NCI-H524 treated with DMSO at 0.1 percent for 48 hours (cell line): ENCODE measurements at regions not wholly inside any gene's neighbourhood (a gene's known extent, or its start where the extent isn't known, plus 50 kb on each side); places are given as distances from the start of the nearest gene placed in this dataset.
"Not testable (repeated sequence)": the region's sequence is repeated elsewhere in the genome, so short reads cannot be mapped to it uniquely, and the experiment has no call there.

ENCODE experiments used
- DNase-seq: peaks from one replicate; lab custom pipeline; 2025; lab: John Stamatoyannopoulos, UW

DNA sequence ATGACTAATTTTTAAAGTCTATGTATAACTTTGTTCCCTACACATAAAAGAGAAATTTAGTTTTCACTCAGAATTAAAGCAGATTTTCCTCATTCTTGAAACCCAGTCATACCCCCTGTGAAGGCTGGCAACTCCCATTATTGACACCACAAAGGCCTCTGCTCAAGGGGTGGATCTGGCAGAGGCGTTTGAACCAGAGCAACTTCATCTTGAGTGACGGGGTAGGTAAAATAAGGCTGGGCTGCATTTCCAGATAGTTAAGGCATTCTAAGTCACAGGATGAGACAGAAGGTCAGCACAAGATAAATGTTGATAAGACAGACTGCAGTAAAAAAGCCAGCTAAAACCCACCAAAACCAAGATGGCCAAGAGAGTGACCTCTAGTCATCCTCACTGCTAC lies 177.2 kb upstream of the OR13F1 start:
- DNase-seq: no peak

DNA sequence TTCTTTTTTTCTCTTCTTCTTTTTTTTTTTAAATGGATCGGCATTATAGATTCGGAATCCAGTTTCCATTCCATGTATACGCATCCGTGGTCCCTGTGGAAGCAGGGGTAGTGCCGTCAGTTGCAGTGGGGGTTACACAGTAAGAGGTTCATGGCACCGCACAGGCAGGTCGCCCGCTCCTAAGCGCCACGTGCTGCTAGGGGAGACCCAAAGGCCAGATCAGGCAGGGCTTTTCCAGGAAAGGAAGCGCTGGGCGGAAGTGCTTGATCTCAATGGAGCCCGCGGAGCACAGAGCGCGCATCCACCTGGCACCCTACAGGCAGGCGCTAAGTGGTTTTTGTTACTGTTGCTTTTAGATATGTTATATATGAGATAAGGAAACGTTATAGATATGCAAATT lies 174.8 kb upstream of the OR13F1 start:
- DNase-seq: no peak

- no peak for DNase-seq
These were observed 173.2 kb upstream of the OR13F1 start for GRCh38 chr9:104330841-104331240.

GRCh38 chr9:104334549-104334948 lies 169.5 kb upstream of the OR13F1 start:
- no peak for DNase-seq

DNA sequence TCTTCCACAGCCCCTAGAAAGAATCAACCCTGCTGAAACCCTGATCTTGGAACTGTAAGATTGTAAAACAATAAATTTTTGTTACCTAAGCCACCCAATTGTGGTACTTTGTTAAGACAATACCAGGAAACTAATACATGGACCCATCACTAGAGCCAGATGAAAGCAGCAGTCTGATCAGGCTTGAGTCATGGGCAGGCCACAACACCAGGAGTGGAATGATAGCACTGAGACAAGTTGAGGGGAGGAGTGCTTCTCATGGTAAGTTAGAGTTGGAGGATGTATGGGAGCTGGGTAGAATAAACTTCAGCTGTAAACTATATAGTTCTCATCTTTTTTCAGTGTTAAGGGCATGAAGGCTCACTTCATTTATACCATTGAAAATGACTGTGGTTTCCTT lies 164.4 kb upstream of the OR13F1 start:
- DNase-seq: no peak

DNA sequence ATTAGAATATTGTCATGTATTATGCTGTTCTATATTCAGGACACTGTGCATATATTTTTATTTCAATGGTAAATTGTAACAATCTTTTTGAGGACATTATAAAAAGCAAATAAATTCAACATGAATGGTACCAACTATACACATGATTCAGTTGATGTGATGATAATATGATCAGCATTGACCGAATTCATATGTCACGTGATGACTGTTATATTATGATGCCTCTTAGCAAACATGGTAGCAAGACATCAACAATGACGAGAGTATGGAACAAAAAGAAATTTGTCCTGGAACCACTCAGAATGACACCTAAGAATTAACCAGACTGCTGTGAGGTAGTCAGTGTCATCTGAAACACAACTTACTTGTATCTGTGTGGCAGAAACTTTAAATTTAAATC lies 161.5 kb upstream of the OR13F1 start:
- DNase-seq: no peak

DNA sequence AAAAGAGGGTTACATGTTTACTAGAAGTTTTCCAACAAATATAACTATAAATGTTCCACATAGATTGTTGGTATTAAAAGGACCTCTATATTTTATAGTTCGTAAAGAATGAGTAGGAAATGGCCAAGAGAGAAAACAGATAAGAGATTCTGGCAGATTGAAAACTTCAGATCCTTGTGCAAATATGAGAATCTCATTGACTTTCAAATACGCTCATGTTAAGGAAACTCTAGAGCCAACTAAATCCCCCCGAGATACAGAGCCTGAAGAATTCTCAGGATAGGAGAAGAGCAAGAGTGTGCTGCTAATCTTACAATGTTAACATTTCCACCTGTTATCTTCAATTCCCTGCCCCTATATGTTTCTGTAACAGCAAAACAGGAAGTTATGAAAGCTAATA lies 159.0 kb upstream of the OR13F1 start:
- DNase-seq: no peak

DNA sequence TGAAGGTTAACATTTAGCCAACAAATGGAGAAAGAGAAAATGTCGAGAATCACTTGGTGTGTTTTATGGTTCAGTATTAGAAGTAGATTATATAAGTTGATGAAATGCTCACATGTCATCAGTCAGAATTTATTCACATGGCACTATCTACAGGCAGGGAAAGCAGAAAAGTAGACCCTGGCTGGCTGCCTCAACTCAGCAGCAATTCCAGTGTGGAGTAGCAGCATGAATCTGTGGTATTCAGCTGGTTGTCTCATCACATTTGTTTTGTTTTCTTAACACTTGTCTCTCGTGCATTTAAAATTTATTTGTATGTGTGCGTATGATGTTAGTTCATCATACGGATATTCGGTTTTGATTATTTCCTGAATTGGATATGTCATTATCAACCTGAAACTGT lies 153.5 kb upstream of the OR13F1 start:
- DNase-seq: no peak

GRCh38 chr9:104351726-104352125 lies 152.3 kb upstream of the OR13F1 start:
- DNase-seq: no peak

GRCh38 chr9:104361207-104361606 lies 142.9 kb upstream of the OR13F1 start:
- DNase-seq: no peak

DNA sequence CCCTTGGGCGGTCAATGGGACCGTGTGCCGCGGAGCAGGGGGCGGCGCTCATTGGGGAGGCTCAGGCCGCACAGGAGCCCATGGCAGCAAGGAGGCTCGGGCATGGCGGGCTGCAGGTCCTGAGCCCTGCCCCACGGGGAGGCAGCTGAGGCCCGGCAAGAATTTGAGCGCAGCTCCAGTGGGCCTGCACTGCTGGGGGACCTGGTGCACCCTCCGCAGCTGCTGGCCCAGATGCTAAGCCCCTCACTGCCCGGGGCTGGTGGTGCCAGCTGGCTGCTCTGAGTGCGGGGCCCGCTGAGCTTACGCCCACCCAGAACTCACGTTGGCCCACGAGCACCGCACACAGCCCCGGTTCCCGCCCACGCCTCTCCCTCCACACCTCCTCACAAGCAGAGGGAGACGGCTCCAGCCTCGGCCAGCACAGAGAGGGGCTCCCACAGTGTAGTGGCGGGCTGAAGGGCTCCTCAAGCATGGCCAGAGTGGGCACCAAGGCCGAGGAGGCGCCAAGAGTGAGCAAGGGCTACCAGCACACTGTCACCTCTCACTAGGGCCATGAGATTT lies 141.1 kb upstream of the OR13F1 start:
- DNase-seq: no peak

GRCh38 chr9:104367507-104367906 lies 136.6 kb upstream of the OR13F1 start:
- no peak for DNase-seq

GRCh38 chr9:104368318-104368717 lies 135.7 kb upstream of the OR13F1 start:
- not testable (repeated sequence) for DNase-seq

DNA sequence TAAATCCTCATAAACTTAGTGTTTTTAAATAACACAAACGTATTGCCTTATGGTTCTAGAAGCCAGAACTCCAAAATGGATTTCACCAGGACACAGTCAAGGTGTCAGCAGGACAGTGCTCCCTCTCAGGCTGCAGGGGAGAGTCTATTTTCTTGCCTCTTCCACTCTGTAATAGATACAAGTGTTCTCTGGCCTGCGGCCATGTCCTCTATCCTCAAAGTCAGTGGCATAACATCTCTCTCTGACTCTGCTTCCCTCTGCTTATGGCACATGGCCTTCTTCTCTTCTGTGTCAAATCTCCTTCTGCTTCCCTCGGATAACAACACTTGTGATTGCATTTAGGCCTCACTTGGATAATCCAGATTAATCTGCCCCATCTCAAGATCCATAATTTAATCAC lies 129.4 kb upstream of the OR13F1 start:
- DNase-seq: peak; percentile 86

- no peak for DNase-seq
These were observed 118.0 kb upstream of the OR13F1 start for GRCh38 chr9:104386013-104386412.

GRCh38 chr9:104386425-104387069 lies 117.5 kb upstream of the OR13F1 start:
- DNase-seq: peak; percentile 20

DNA sequence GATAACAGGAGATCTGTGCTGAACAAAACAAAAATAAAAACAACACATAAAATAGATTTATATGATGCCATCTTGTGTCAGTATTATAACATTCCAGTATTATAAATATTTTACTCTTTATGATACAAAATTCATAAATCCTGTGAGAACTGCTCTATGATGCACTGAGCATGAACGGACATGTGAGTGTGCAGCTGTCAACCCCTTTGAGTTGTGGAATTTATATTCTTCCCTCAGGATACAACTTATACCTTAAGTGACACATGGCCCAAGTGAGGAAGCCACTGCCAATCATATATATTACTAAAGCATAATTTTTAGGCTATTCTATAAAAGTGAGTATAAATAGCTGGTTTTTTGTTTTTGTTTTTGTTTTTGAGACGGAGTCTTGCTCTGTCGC lies 116.0 kb upstream of the OR13F1 start:
- no peak for DNase-seq

DNA sequence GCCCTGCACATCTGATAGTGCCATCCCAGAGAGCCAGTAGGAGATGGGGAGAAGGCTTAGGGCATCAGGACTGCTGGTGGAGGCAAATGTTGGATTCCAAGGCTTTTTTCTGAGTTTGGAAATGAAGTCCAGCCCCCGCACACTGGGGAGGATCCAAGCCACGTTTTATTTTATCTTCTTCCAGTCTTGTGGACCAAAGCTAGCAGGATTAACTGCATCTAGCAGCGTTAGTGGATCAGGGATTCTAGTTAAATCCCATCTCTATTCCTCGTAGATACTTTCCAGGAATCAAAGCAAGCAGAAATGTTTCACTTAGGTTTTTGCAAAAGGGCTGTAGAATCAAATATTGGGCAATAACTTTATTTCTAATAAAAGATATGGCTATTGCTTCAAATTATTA lies 114.7 kb upstream of the OR13F1 start:
- no peak for DNase-seq

DNA sequence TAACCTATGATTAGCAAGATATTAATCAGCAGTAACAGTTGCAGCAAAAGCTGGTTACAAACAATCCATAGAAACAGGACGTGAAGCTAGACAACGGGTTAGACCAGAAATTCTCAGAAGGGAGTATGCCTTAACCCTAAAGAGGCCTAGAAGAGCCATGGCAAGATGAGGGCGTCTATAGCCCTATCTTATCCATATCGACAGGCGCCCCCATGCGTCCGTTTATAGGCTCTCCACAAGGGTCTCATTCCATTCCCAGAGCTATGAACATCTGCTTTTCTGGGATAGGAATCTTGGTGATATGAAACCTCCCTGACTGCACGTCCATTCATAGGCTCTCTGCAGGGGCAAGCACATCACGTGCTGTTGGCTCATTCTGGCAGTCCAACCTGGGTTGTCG lies 109.2 kb upstream of the OR13F1 start:
- not testable (repeated sequence) for DNase-seq

DNA sequence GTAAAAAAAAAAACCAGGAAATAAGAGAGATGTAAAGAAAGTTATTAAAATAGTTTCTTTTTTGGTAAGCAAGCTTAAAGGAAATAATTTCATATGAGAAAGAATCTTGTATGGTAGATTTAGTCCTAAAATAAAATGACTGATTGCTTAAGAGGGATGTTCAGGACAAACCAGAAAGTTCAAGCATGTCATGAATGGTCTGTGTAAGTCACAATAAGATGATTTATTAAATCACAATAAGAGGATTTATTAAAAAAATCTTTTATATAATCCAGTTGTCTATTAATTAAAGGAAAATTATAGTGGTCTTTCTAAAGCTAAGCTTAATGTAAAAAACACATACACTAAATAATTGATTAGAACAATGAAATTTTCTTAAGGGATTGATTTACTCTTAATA lies 91.8 kb upstream of the OR13F1 start:
- no peak for DNase-seq

DNA sequence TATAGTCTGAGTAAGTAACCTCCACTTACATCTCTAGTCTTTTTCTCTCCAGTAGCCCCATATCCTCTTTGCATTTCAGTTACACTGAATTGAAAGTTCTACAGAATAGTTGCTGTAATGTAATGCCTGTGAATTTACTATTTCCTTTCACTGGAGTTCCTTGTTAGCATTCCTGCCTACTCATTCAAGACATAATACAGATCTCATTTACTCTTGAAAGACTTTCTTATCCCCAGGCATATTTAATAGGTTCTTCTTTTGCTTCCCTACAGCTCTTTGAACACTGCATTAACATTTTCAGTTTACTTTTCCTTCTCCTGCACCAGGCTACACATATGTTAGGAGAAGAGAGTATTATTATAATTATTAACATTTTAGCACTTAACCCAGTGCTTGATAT lies 87.6 kb upstream of the OR13F1 start:
- no peak for DNase-seq

DNA sequence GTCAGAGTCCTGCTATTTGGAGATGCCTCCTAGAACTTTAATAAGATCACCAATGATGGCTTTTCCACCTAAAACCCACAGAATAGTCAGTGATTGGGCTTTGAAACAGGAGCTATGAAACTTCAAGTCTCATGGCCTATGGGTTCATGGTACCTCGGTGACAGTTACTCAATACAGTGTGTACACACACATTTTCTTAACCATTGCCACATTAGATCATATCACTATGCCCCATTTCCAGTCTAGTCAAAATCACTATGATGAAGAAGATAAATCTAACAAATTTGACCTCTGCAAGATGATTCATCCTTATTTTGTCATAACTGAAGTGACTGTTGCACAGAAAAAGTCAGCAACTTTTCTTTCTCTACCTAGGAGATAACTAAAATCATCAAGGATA lies 86.8 kb upstream of the OR13F1 start:
- DNase-seq: no peak

DNA sequence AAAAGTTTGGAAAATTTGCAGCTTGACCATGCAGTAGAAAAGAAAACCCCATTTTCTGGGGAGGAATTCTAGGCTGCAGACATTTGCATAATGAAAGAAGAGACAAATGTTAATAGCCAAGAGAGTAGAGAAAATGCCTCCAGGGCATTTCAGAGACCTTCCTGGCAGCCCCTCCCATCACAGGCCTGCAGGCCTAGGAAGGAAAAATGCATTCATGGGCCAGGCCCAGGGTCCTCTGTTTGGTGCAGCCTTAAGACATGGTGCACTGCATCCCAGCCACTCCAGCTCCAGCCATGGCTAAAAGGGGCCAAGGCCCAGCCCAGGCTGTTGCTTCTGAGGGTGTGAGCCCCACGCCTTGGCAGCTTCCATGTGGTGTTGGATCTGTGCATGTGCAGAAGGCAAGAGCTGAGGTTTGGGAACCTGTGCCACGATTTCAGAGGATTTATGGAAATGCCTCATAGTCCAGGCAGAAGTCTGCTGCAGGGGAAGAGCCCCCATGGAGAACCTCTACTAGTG lies 75.0 kb upstream of the OR13F1 start:
- no peak for DNase-seq

DNA sequence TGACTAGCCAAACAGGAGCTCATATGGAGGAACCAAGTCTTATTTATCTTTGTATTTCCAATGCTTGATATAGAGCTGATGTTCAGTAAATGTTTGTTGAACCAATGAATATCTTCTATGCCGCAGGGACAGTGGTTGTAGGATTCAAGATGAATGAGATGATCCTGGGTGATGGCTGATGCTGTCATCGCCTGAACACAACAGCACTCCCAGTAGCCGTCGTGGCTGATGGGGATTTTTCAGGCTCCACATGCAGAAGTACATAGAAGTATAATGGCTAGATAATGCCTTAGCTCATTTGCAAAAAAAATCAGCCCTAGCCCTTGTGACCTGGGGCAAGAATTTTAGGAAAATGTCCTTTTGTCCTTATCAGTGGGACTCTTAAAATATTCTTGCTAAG lies 69.0 kb upstream of the OR13F1 start:
- no peak for DNase-seq
